ENCODE measurements at regions not wholly inside any gene's neighbourhood (a gene's known extent, or its start where the extent isn't known, plus 50 kb on each side); places are given as distances from the start of the nearest gene placed in this dataset.
"Not testable (repeated sequence)": the region's sequence is repeated elsewhere in the genome, so short reads cannot be mapped to it uniquely, and the experiment has no call there.

DNA sequence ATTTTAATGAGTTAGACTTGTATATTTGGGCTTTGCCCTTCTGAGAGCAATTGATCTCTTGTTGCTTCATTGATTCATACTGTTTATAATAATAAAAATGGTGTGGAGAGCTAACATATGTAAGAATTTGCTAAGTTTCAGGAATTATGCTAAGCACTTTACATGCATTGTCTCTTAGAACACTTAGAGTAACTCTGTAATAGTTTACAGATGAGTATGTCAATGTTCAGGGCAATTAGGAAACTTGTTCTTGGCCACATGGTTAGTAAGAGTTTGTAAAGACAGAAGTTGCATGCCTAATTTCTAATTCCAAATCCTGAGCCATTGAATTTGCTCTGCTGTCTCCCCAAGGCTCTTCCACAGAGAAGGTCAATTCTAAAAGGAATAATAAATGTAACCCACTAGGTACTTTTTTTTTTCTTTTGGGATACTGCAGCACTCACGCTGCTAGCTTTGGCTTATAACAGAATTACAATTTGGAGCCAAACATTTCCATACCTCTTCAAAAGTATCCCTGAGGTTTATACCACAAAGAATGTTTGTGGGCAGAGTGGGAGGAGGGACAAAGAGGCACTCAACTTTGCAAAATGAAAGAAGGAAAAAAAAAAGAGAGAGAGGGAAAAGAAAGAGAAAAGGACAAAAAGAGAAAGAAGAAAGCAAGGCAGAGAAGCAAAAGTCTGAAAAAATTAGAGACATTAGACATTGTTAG is 232.4 kb downstream of the CALCRL start:
- H3K27ac Mint-ChIP-seq = no peak overlapping the region
- peaks cover 0 to 2% (median 2%) of the 10 kb centered on the region in 3 donors for H3K9me3 Mint-ChIP-seq
- no peaks in the 10 kb centered on the region for H3K36me3 Mint-ChIP-seq
- no peaks in the 10 kb centered on the region for H3K27me3 Mint-ChIP-seq
- no peak overlapping the region for H3K4me3 Mint-ChIP-seq
- H3K4me1 Mint-ChIP-seq = no peaks in the 10 kb centered on the region

DNA sequence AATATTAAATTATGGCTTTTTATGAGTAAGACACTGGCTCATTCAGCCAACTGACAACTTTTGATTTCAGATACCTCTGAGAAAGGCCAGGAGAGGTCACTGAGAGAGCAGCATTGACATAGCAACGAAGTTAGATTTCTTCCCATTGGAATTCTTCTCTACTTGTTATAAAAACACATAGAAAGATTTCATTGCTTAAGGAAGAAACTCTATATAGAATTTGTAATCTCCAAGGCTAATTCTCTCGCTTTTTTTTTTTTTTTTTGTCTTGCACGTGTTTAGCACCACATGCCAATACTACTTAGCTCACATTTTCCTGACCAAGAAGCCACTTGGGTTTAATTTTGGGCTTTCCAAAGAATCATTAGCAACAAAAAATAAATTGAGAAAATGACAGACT is 233.7 kb downstream of the CALCRL start:
- H3K36me3 Mint-ChIP-seq = no peaks in the 10 kb centered on the region
- H3K27me3 Mint-ChIP-seq = no peaks in the 10 kb centered on the region
- no peaks in the 10 kb centered on the region for H3K4me1 Mint-ChIP-seq
- H3K4me3 Mint-ChIP-seq = no peak overlapping the region
- H3K27ac Mint-ChIP-seq = no peak overlapping the region
- H3K9me3 Mint-ChIP-seq = peaks cover 0 to 2% (median 2%) of the 10 kb centered on the region in 3 donors

DNA sequence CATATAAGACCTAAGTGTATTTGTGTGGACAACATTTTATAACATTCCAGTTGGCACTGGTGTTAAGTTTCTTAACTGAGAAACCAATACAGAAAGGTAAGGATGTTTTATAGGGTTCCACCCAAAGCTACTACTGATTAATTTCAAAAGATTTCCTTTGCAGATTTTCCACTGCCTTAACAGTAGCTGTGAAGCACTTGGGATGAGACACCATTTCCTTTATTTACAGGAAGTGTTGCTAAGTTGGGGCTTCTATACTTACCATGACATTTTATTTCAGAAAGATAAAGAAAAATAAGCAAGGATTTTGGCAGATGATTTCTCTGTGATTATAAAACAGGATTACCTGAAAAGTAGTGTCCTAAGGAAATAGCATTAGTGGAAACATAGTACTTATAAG is 234.3 kb downstream of the CALCRL start:
- Mint-ChIP-seq H3K9me3 (peaks cover 0 to 2% (median 2%) of the 10 kb centered on the region in 3 donors), H3K4me1 (no peaks in the 10 kb centered on the region), H3K27ac (no peak overlapping the region), H3K4me3 (no peak overlapping the region), H3K36me3 (no peaks in the 10 kb centered on the region), H3K27me3 (no peaks in the 10 kb centered on the region)

DNA sequence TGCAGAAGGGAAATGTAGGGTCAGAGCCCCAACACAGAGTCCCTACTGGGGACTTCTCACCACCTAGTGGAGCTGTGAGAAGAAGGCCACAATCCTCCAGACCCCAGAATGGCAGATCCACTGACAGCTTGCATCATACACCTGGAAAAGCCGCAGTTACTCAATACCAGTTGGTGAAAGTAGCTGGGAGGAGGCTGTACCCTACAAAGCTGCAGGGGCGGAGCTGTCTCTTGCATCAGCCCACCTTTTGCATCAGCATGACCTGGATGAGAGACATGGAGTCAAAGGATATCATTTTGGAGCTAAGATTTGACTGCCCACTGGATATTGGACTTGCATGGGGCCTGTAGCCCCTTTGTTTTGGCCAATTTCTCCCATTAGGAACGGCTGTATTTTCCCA is 237.3 kb downstream of the CALCRL start:
- no peak overlapping the region for H3K27ac Mint-ChIP-seq
- H3K36me3 Mint-ChIP-seq = no peaks in the 10 kb centered on the region
- H3K27me3 Mint-ChIP-seq = no peaks in the 10 kb centered on the region
- no peaks in the 10 kb centered on the region for H3K4me1 Mint-ChIP-seq
- H3K4me3 Mint-ChIP-seq = no peak overlapping the region
- peaks cover 0 to 2% (median 0%) of the 10 kb centered on the region in 3 donors for H3K9me3 Mint-ChIP-seq

GRCh38 chr2:187208199-187208785 is 239.8 kb downstream of the CALCRL start:
- Mint-ChIP-seq H3K9me3 (peaks cover 0 to 2% (median 0%) of the 10 kb centered on the region in 3 donors), H3K27ac (no peak overlapping the region), H3K4me1 (no peaks in the 10 kb centered on the region), H3K36me3 (no peaks in the 10 kb centered on the region), H3K4me3 (no peak overlapping the region), H3K27me3 (no peaks in the 10 kb centered on the region)

- H3K4me1 Mint-ChIP-seq = no peaks in the 10 kb centered on the region
- no peak overlapping the region for H3K4me3 Mint-ChIP-seq
- no peak overlapping the region for H3K27ac Mint-ChIP-seq
- no peaks in the 10 kb centered on the region for H3K27me3 Mint-ChIP-seq
- no peaks in the 10 kb centered on the region for H3K36me3 Mint-ChIP-seq
- H3K9me3 Mint-ChIP-seq = peaks cover 0 to 3% (median 0%) of the 10 kb centered on the region in 3 donors
These were observed 240.9 kb downstream of the CALCRL start for GRCh38 chr2:187207126-187207525.

- Mint-ChIP-seq H3K4me3 (no peak overlapping the region), H3K9me3 (peaks cover 0 to 3% (median 0%) of the 10 kb centered on the region in 3 donors), H3K36me3 (no peaks in the 10 kb centered on the region), H3K4me1 (no peaks in the 10 kb centered on the region), H3K27ac (no peak overlapping the region), H3K27me3 (no peaks in the 10 kb centered on the region)
These were observed 241.6 kb downstream of the CALCRL start for GRCh38 chr2:187206471-187206870.

- no peaks in the 10 kb centered on the region for H3K4me1 Mint-ChIP-seq
These were observed 242.0 kb downstream of the CALCRL start for GRCh38 chr2:187206071-187206470.

DNA sequence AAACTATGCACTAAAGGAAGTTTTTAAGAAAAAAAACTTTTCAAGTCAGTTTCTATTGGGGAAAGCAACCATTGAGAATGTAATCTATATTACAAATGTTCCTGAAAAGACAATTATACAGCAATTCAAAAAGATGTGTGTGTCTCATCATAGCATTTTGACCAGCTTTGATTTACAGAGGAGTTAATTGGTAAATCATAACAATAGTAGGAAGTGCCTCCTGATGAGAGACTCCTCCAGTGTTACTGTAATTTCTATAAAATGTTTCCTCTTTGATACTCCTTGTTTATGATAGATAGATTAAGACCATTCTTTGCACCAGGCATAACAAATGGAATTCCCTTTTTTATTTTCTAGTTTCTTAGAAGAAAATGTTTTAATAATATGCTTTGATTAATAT is 249.9 kb downstream of the CALCRL start:
- Mint-ChIP-seq H3K27ac (no peak overlapping the region), H3K27me3 (no peaks in the 10 kb centered on the region), H3K4me1 (no peaks in the 10 kb centered on the region), H3K36me3 (no peaks in the 10 kb centered on the region), H3K9me3 (peaks cover 0 to 3% (median 2%) of the 10 kb centered on the region in 3 donors), H3K4me3 (no peak overlapping the region)

More at GRCh38 chr2:187206071-187206470, 242.0 kb downstream of the CALCRL start:
- H3K36me3 Mint-ChIP-seq = no peaks in the 10 kb centered on the region
- H3K27ac Mint-ChIP-seq = no peak overlapping the region
- H3K27me3 Mint-ChIP-seq = no peaks in the 10 kb centered on the region
- H3K4me3 Mint-ChIP-seq = no peak overlapping the region
- peaks cover 0 to 2% (median 0%) of the 10 kb centered on the region in 3 donors for H3K9me3 Mint-ChIP-seq

GRCh38 chr2:187194049-187194448 is 254.0 kb downstream of the CALCRL start:
- no peaks in the 10 kb centered on the region for H3K9me3 Mint-ChIP-seq
- no peak overlapping the region for H3K4me3 Mint-ChIP-seq
- no peak overlapping the region for H3K27ac Mint-ChIP-seq
- no peaks in the 10 kb centered on the region for H3K27me3 Mint-ChIP-seq
- H3K4me1 Mint-ChIP-seq = no peaks in the 10 kb centered on the region
- no peaks in the 10 kb centered on the region for H3K36me3 Mint-ChIP-seq

DNA sequence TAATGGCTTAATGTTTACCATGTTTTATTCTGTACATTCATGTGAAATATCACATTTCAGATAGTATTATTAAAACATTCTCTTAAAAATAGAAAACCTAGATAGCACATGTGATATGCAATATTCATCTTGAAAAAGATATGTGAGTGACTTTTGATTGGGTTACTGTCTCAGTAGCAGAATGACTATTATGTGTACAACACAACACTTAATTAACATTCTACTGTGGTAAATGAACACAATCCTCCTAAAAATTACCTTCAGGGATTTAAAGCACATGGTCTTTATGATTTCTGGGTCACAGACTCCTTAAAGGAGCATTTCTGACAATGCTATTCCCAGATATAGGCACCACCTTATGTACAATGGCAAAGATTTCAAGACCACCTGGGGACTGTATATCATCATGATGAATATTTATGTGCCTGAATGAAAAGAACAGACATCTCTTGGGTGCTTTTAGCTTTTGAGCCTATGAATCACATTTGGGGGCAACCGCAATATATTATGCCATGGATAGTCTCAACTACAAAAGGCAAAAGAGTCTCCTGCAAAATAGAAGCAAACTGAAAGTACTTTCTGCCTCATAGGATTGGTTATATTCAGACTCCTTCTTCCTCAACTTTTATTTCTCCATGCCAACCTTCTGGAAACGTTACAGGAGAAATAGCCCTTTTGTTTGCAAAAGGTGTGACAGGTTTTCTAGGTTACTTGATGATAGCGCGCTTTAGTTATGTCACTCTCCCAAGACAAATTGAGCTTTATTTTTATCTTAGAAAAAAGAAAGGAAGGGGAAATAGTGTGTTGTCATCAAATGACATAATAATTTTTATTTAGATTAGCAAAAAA is 259.0 kb downstream of the CALCRL start:
- Mint-ChIP-seq H3K36me3 (no peaks in the 10 kb centered on the region), H3K9me3 (no peaks in the 10 kb centered on the region), H3K27ac (no peak overlapping the region)

GRCh38 chr2:187187519-187187918 is 260.5 kb downstream of the CALCRL start:
- Mint-ChIP-seq H3K4me3 (no peak overlapping the region), H3K9me3 (no peaks in the 10 kb centered on the region), H3K27ac (no peak overlapping the region), H3K4me1 (no peaks in the 10 kb centered on the region), H3K36me3 (no peaks in the 10 kb centered on the region), H3K27me3 (no peaks in the 10 kb centered on the region)

More for the DNA sequence above, 259.0 kb downstream of the CALCRL start:
- no peak overlapping the region for H3K4me3 Mint-ChIP-seq
- no peaks in the 10 kb centered on the region for H3K4me1 Mint-ChIP-seq
- H3K27me3 Mint-ChIP-seq = no peaks in the 10 kb centered on the region

DNA sequence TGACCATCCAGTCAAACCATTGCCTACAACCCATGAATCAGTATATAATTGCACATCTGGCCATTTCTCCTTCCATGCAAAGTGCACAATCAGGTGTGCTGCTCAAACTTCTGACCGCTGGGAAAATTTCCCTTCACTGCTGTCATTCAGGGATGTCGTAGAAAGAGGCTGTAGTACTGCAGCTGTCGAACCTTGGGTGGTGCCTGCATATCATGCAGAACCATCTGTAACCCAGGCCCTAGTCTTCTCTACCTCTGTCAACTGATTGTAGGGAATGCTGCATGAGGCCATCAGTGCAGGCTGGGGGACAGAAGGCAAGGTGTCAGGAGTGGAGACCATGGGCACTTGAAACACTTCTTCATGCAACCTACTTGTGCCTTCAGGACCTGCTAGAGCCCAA is 267.5 kb downstream of the CALCRL start:
- Mint-ChIP-seq H3K9me3 (no peaks in the 10 kb centered on the region), H3K4me1 (no peaks in the 10 kb centered on the region), H3K4me3 (no peak overlapping the region), H3K36me3 (no peaks in the 10 kb centered on the region), H3K27me3 (no peaks in the 10 kb centered on the region), H3K27ac (no peak overlapping the region)

- not testable (repeated sequence) for H3K4me1 Mint-ChIP-seq, H3K4me3 Mint-ChIP-seq, H3K36me3 Mint-ChIP-seq, H3K27ac Mint-ChIP-seq, H3K9me3 Mint-ChIP-seq, H3K27me3 Mint-ChIP-seq
These were observed 269.2 kb downstream of the CALCRL start for GRCh38 chr2:187178876-187179275.

DNA sequence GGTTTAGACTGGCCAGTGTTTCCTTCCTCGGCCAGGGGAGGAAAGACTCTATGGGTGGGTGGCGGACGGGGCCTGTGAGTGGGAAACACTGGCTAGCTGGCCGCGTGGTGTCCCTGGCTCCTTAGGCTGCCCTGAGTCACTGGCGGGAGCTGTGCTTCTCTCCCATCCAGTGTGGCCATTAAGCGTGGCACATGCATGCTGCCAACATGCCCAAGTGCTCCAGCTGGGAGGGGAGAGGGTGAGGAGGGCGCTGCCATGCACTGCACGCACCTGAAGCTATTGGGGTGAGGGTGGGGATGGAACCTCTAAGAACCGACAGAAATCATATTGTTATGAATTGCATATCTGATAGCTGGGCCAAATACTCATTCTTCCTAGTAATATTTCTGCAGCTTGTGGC is 270.8 kb downstream of the CALCRL start:
- H3K27me3 Mint-ChIP-seq = no peaks in the 10 kb centered on the region
- H3K4me1 Mint-ChIP-seq = no peaks in the 10 kb centered on the region
- H3K9me3 Mint-ChIP-seq = no peaks in the 10 kb centered on the region
- H3K4me3 Mint-ChIP-seq = no peak overlapping the region
- no peaks in the 10 kb centered on the region for H3K36me3 Mint-ChIP-seq
- peak overlapping the region in 1 of 3 donors; percentile 55 for H3K27ac Mint-ChIP-seq

Measured in IgD-negative memory B cell (primary cell).